ENCODE measurements at regions not wholly inside any gene's neighbourhood (a gene's known extent, or its start where the extent isn't known, plus 50 kb on each side); places are given as distances from the start of the nearest gene placed in this dataset.
"Not testable (repeated sequence)": the region's sequence is repeated elsewhere in the genome, so short reads cannot be mapped to it uniquely, and the experiment has no call there.

GRCh38 chr7:142495301-142495700, 237.4 kb upstream of the PRSS58 start:
- not testable (repeated sequence) for DNase-seq

GRCh38 chr7:142494021-142494420, 236.2 kb upstream of the PRSS58 start:
- no peak for DNase-seq

DNA sequence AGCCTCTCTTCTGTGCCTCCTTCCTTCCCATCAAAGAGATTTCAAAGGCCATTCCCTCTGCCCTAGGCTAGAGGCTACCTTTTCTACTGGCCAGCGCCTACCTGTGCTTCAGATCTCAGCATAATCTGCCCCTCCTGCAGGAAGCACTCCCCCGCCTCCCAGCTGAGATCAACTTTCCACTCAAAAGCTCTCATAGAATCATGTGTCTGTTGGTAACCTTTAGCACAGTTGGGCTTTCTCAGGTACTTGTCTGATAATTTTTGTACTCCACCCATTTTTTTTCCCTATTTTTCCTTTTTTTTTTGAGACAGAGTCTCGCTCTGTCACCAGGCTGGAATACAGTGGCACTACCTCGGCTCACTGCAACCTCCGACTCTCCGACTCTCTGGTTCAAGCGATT, 231.0 kb upstream of the PRSS58 start:
- no peak for DNase-seq

DNA sequence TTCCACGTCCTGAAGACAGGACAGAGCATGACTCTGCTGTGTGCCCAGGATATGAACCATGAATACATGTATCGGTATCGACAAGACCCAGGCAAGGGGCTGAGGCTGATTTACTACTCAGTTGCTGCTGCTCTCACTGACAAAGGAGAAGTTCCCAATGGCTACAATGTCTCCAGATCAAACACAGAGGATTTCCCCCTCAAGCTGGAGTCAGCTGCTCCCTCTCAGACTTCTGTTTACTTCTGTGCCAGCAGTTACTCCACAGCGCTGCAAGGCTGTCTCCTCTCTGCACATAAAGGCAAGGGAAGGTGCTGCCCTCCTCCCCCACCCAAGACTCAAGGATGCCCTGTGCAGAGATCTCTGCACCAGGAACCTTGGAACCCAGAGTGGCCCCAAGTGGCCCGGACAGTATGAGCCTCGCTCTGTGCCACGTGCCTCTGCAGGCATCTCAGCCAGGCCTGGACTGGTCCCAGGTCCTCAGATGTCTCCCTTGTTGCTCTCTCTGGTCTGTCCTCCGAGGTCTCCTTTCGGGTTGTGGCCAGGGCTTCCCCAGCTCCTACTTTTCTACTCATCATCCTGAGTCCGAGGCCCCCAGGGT, 230.3 kb upstream of the PRSS58 start:
- DNase-seq: no peak

- not testable (repeated sequence) for DNase-seq
Measured at GRCh38 chr7:142487565-142487964, 229.7 kb upstream of the PRSS58 start.

GRCh38 chr7:142487124-142487523, 229.3 kb upstream of the PRSS58 start:
- DNase-seq: no peak

GRCh38 chr7:142485617-142486226, 227.9 kb upstream of the PRSS58 start:
- peak in 1 of 2 donors; percentile 43 for DNase-seq

GRCh38 chr7:142483659-142484317, 225.9 kb upstream of the PRSS58 start:
- DNase-seq: no peak

- peak; percentile 47 to 66 for DNase-seq
Measured at GRCh38 chr7:142482891-142483658, 225.2 kb upstream of the PRSS58 start.

DNA sequence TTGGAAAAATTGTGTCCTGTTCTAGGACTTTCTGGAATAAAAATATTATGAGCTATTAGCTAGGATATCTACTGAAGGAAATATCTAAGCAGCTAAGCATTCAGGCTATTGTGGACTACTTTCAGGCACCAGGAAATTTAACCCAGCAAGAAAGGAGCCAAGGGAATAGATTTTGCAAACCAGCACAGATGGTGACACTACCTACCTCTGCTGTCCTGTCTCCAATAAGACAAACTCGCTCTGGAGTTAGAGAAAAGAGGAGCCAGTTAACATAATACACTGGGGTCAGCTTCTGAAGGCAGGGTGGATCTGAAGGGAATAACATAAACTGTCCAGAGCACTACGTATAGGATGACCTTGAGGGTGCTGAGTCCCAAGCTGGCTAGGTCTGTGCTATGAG, 223.7 kb upstream of the PRSS58 start:
- no peak for DNase-seq

DNA sequence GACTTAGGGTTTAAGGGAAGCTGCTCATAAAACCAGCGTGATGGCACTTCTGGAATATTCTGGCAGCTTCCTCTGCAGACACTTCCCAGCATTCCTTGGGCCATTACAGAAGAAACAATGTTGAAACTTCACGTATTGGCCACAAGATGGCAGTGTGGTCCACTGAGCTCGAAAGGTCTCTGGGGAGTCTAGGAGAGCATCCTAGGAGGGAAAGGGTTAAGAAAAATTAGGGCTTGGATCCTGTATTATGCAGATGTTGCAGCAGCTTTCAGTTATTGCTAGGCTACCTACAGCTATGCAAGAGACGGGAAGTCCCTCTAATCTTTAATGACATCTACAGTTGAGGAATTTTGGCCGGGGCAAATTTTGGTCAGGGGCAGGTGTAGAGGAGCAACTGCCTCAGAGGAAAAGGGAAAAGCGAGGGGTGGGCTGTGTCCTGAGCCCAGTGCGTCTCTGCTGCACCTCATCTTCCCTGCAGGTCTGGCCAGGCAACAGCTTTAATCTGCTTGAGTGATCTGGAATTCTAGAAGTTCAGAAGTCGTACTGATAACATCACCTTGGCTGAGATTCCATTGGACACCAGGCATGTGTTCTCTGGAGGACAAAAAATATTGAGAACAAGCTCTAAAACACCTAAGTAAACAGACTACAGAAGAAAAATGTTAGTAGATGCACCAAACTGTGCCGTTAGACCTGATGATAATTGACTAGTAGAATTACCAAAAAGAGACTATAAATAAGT, 220.8 kb upstream of the PRSS58 start:
- peak; percentile 44 to 60 for DNase-seq

DNA sequence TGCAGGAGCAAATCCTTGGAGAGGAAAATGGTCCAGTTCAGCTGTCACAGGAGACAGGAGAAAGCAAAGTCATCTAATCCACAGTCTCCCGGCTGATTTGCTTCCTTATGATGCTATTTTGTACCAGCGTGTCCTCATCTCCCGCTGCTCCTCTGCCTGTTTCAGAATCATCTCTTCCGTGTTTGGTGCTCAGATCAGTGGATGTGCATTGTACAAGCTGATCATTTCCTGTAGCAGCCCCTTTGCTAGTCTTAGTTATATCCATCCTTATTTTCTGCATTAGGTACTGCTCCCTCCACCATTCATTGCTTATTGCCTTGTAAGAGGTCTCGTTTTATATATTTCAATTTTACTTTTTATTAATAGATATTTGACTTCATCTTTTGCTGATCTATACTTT, 219.9 kb upstream of the PRSS58 start:
- DNase-seq: not testable (repeated sequence)

DNA sequence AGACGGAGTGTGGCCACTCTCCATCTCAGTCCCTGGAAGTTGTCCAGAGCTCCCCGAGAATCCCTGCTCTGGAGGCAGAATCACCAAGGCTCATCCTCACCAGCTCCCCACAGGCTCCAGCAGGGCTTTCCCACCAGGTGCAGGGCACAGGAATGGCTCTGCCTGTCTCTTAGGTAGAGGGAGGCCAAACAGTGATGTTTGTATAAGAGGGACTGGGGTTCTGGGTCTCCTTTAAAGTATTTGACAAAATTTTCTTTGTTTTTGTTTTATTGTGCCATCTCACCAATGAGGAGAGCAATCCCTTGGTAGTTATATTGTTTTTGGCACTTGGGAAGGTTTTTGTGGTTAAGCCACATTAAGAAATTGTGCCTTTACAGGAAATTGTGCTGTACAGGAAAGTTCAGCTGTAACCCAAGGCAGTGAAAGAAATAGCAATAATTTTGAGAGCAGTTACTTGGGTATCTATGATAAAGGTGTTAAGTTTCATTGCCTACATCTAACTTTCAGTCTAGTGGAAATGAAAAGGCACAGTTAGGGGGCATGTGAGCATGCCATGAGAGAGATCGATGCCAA, 219.3 kb upstream of the PRSS58 start:
- DNase-seq: peak in 1 of 2 donors; percentile 63

- DNase-seq: no peak
Measured at GRCh38 chr7:142476077-142476476, 218.2 kb upstream of the PRSS58 start.

- DNase-seq: no peak
Measured at GRCh38 chr7:142471820-142472219, 214.0 kb upstream of the PRSS58 start.

GRCh38 chr7:142470544-142470830, 212.6 kb upstream of the PRSS58 start:
- no peak for DNase-seq

GRCh38 chr7:142469696-142470543, 212.1 kb upstream of the PRSS58 start:
- no peak for DNase-seq

DNA sequence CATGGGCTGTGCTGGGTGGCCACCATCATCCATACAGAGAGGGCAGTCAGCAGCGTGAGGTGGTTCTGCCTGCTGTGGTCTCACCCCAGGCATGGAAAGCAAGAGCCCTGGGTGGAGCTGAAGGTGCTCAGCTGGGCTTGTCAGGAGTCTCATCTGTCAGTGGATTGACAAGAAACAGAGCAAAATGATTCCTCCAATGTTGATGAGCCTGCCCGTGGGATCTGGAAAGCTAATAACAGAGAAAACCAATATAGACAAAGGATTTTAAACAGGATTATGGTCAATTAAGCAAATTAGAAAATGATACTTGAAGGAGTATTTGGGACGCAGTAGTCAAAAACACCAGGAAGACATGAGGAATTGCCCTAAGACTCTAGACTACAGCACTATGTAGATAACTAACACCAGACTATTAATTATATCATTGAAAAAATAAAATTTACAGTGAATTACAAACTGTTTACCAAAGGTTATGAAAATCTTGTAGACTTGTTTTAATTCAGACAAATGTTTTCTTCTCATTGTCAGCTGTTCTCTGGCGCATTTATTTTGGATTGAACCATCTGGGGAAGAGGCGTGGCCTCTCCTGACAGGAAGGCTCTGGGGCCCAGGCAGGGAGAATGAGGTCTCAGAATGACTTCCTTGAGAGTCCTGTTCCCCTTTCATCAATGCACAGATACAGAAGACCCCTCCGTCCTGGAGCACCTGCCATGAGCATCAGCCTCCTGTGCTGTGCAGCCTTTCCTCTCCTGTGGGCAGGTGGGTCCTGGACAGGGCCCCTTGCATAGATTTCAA, 211.2 kb upstream of the PRSS58 start:
- DNase-seq: no peak

DNA sequence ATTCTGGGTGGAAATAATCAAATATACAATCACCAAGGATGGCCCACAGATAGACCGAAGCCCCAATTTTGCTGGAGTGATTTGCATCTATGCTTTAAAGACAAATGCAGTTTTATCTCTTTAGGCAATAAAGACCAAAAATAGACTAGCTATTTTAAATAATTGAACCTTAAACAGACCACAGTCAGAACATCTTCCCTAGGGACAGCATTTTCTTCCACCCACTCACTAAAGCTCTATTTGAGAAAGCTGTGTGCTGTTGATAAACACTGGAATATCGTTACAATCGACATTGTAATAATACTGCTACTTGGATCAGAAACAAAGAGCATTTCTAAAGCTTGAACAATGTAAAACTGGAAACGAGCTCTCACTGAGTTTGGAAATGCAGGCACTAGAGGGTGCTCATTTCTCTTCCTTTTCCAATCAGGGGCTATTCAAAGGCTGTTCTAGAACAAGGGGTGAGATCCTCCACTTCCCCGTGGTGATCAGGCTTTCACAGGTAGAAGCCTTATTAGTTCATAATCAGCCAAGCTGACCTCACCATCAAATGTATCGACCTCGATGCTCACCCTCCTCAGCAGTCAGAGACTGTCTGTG, 209.3 kb upstream of the PRSS58 start:
- DNase-seq: not testable (repeated sequence)

DNA sequence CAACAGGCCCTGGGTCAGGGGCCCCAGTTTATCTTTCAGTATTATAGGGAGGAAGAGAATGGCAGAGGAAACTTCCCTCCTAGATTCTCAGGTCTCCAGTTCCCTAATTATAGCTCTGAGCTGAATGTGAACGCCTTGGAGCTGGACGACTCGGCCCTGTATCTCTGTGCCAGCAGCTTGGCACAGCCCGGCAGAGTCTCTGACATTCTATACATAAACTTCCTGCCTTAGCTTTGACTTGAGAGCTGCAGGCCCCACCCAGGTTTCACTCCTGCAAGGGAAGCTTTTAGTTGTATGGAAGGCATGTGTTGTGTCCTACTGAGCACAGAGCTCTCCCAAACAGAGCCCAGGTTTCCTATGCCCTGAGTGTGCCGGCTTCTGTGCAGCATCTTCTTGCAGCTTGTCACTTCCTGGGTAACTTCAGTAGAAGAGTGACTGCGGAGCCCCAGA, 205.6 kb upstream of the PRSS58 start:
- no peak for DNase-seq

Data from CD4-positive, alpha-beta T cell treated with Interferon alpha-2 for 1 hour (primary cell).